OCI-LY1 (cell line): ENCODE measurements at regions not wholly inside any gene's neighbourhood (a gene's known extent, or its start where the extent isn't known, plus 50 kb on each side); places are given as distances from the start of the nearest gene placed in this dataset.

Experiments
- CTCF ChIP-seq: fragments of 200-600 bp; sonication (generic), shearing (Covaris generic); IDR thresholded peaks from 2 replicates; pipeline ENCODE4 v1.5.1; 2017; ENCODE audit warnings: mild to moderate bottlenecking, antibody characterized with exemption, low read length, moderate library complexity, mixed read lengths
- EZH2 ChIP-seq: fragments of 200-600 bp; sonication (generic), shearing (Covaris generic); IDR thresholded peaks from 2 replicates; pipeline ENCODE4 v1.8.0; 2017; ENCODE audit warnings: borderline replicate concordance, mixed run types, mild to moderate bottlenecking, antibody characterized with exemption, low read length, moderate library complexity, mixed read lengths

- TF ChIP-seq CTCF: no peak
- TF ChIP-seq EZH2: no peak
Observed at GRCh38 chr2:223523551-223524001, 78.6 kb downstream of the SCG2 start.
